Fibroblast of gingiva (primary cell): ENCODE measurements at regions not wholly inside any gene's neighbourhood (a gene's known extent, or its start where the extent isn't known, plus 50 kb on each side); places are given as distances from the start of the nearest gene placed in this dataset.

Experiments used
- DNase-seq: peaks from one replicate; pipeline ENCODE4 v3.0.0-alpha.2; 2011; ENCODE audit warnings: low read depth

DNA sequence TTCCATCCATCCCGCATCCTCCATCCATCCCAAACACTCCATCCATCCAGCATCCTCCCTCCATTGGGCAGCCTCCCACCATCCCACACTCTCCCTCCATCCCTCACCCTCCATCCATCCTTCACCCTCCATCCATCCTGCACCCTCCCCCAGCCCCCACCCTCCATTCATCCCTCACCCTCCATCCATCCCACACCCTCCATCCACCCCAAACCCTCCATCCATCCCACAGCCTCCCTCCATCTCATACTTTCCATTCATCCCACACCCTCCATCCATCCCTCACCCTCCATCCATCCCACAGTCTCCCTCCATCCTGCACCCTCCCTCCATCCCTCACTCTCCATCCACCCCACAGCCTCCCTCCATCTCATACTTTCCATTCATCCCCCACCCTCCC lies 60.4 kb downstream of the FOXI2 start:
- DNase-seq, result peak; percentile 13

DNA sequence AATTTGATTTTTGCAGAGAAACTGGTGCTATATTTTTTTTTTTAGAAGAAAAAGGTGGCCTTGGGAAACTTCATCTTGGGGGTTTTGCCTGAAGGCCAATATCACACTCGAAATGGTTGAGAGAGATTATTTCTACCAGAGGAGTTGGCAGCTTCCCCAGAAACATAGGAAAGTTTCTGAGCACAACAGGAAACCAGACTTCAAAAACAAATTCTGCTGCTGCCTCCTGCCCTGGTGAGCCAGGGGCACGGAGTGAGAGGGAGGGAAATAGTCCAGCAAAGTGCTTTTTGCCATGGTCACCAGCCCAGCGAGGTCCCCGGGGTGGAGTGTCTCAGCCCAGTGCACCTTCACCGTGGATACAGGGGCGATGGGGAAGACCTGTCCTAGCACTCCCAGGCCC lies 61.1 kb downstream of the FOXI2 start:
- DNase-seq, result no peak

DNA sequence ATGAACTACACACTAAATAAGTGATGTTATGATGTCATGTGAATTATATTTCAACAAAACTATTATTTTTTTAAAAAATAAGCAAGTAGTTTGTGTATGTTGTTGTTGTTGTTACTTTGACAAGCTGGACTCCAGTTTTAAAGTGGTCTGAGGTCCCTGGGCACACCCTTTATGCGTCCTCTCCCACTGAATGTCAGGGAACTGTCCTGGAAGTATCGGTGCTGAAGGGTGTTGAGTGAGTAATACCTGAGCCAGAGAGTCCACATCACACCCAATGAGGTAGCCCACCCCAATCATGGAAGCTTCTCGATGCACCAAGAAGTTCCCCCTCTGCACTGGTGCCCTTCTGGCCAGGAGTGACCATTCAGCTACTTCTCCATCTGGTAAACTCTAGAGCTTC lies 64.3 kb downstream of the FOXI2 start:
- DNase-seq, result no peak

DNA sequence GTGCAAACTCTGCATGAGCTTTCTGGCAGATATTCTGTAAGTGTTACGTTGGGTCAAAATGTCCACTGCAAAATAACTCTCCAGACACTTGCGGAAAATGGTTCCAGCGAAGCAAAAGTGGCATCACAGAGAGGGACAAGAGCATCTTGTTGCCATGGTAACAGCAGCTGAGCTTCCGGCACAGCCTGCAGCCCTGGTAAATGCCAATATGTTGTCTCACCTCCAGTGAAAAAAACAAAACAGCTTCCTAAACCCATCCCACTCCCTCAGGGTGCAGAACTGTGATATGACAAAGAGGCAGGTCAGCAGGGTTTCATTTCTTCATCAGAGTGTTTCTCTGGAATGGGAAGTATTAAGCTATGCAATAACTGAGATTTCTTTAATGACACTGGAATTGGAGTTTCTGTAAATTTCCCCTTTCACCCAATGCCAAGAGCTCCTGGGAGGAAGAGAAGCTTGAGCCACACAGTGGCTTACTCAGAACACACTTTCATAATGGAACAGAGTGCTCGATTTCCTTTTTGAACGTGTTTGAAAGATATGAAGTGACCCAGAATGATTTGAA lies 65.6 kb downstream of the FOXI2 start:
- DNase-seq, result no peak

DNA sequence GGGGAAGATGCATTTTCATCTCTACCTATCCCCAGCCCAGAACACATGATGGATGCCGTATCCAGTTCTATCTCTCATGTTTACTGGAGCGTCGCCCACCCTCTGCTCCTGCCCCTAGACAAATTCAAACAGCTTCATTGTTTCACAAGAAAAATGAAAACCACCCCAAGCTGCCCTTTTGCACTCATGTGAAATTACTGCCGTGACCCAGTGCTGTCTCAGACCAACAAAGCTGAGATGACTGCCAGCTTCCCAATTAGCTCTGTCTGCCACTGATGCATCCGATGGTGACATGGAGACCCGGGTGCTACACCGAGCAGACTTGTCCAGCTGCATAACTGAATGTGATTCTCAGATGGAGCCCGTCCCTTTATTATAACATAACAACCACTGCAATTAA lies 67.7 kb downstream of the FOXI2 start:
- DNase-seq, result no peak

DNA sequence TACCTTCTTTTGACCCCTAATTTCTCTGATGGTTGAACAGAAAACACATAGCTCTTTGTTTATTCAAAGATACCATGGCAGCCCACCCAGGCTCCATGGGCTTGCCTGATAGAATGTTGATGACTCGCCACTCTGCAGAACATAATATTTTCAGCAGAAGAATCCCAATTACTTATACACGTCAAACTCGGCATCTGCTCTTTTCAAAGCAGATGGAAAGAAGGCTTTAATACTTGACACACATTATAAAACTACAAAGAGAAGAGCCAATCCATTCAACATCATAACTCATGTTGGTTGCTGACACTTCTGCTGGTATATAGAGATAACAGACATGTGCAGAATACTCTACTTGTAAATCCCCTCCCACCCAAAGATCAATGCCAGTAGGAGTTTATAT lies 69.0 kb downstream of the FOXI2 start:
- DNase-seq, result no peak

DNA sequence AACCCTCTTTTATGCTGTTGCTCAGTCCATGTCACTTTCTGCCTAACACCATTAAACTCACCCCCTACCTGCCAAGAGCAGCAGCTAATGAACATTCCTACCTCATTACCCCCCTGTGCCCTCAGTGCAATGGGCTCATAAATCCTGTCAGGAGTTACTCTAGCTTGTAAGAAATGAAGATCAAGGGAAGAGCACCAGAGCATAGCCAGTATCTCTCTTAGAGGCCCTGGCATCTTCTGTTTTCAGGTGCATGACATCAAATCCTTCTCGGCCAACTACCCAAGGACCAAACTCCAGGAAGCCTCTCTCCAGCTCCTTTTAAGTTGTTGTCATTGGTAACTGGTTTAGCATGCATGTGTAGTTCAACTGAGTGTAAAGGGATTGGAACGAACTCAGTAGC lies 75.1 kb downstream of the FOXI2 start:
- DNase-seq, result no peak

DNA sequence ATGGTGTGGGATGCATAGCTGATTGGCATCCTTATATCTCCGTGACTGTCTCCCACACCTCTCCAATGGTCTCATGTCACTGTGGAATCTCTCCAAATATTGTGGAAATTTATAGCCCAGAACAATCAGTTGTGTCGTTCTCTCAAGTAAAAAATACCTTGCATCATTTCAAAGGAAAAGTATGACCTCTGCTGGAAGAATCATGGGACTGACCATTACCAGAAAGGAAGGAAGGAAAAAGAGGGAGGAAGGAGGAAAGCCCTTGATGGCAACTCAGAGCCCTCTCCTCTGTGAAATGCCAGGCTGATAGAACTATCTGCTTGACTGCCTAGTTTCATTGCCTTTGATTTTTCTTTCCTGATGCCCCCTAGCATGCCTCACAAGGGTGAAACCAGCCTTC lies 76.3 kb downstream of the FOXI2 start:
- no peak for DNase-seq

DNA sequence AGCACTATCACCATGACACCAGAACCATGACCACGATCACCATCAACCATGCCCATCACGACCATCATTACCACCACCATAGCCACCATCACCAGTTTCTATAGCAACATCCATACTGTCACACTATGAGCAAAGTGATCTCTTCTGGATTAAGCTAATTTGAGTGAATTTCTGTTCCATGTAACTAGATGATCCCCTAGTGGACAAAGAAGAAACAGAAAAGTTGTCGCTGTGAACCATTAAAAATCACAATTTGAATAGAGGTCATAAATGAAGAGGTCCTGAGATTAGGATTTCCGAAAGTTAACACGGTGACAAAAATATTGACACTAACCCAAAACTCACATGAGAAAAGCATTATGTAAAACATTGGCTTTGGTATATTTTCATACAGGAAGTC lies 77.6 kb downstream of the CLRN3 start:
- DNase-seq, result no peak

DNA sequence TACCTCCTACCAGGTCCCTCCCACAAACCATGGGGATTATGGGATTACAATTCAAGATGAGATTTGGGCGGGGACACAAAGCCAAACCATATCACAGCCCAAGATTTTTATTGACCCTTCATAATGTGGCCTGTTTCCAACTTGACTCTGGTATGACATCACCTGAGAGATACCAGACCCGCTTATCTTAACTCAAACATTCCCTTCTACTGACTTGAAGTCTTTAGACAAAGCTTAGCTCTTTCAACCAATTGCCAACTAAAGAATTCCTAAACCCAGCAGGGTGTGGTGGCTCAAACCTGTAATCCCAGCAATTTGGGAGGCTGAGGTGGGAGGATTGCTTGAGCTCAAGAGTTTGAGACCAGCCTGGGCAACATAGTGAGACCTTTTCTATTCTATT lies 67.9 kb downstream of the CLRN3 start:
- no peak for DNase-seq

DNA sequence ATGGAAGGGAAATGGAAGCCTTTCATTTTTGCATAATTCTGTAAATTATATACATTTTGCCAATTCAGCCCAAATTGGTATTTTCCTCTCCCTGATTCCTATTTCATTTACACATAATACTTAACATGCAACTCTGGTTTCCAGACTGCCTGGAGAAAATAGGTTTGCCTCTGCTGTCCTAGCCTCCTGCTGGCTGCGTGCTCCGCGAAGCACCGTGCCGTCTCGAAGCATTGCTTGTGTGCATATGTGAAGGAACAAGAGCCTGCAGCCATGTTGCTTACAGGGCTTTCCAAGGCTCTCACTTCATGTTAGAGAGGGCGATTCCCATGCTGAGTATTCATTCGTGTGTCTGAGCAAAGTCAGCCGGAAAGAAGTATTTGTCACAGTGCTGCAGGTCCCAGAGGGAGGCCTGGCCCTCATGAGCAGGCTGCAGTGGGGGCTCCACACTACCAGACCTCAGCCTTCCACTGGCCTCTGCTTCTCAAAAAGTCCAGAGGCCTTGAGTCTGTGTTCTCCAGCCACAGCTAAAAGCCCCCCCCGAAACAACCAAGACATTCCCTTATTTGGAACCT lies 66.5 kb downstream of the CLRN3 start:
- DNase-seq, result no peak

DNA sequence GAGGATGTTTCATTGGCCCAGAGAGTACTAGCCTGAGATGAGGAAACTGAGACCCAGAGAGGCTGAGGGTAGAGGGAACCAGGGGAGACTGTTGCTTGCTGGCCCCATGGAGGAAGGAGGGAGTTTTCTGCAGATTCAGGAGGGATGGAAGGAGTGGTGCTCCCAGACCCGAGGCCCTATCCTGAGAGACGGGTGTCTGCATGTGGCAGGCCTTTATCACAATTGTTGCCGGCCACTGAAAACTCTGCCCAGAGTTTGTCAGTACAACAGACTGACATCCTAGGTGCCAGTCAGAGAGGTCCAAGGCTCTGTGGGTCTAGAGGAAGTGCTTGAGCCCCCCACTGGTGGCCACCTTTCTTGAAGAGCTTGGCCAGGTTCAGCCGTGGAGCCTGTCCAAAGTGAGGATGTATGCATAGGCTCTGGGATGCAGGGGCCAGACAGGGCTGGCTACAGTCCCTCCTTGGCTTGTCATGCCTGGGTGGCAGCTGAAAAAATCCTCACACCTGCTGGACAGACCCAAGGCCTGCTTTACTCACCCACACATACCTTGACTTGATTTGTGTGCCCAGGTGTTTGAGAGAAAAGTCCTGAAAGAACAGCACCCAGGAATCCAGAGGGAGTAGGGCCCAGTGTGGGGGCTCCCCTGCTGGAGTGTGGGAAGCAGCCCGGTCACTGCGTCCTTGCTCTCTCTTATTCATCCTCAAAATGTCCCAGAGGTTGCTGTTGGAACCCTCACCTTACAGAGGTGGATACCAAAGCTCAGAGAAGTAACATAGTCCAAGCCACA lies 65.2 kb downstream of the CLRN3 start:
- DNase-seq, result no peak
